ENCODE measurements at regions not wholly inside any gene's neighbourhood (a gene's known extent, or its start where the extent isn't known, plus 50 kb on each side); places are given as distances from the start of the nearest gene placed in this dataset.

DNA sequence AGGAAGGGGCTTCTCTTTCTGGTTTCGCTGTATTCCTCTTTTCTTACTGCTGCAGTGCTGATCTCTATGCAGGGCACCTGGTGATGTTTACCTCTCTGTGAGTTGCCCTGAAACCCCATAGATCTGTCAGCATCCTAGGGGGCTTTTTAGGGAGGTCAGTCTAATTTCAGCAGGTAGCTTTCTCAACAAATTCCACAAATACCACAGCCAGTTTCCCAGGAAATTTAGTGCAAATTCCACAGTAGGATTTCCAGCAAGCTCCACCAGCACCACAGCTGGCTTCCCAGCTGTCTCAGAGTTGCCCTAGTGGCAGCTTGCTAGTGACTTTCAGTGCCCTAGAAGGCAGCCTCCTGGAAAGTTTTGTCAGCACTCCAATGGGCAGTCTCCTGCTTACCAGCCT lies 379.1 kb upstream of the SMC2 start:
- Histone ChIP-seq H3K9me3 (ENCODE audit: control insufficient read depth in 1 of 2, insufficient read depth in 1 of 2, low read depth in 1 of 2, low read length in 2 of 2) (peaks cover 9 to 13% of the 10 kb centered on the region in 2 experiments; a peak in 2 of 4 replicates), H4K20me1 (ENCODE audit: insufficient read depth) (no peaks in the 10 kb centered on the region), H3K36me3 (ENCODE audit: control insufficient read depth in 1 of 2, insufficient read depth in 2 of 2, low read length in 2 of 2) (no peaks in the 10 kb centered on the region), H3K27me3 (ENCODE audit: insufficient read depth, low read length) (no peaks in the 10 kb centered on the region), H3K4me2 (ENCODE audit: low read length) (no peak overlapping the region), H3K9me2 (ENCODE audit: insufficient read depth) (no peaks in the 10 kb centered on the region), H3K9ac (ENCODE audit: low read length) (no peak overlapping the region), H2AFZ (ENCODE audit: low read depth, low read length, poor library complexity, severe bottlenecking) (no peak overlapping the region), H3K4me1 (ENCODE audit: control insufficient read depth in 1 of 2, insufficient read depth in 2 of 2, low read length in 2 of 2) (no peaks in the 10 kb centered on the region), H3K79me2 (ENCODE audit: insufficient read depth, low read length) (no peaks in the 10 kb centered on the region), H3K27ac (ENCODE audit: low read depth, low read length) (no peak overlapping the region), H3K4me3 (replicated peaks in 1 of 2; ENCODE audit: low read depth in 1 of 2, low read length in 2 of 2) (no peak overlapping the region)
- no TSS peak for BruUV-seq (replicated peaks)
- ChIA-PET RAD21 (ENCODE audit: low non-redundant PET in 1 of 2, low total read pairs in 2 of 2, uncharacterized antibody in 2 of 2, unreplicated experiment in 2 of 2) (no interaction called here), CTCF (no interaction called here), POLR2A (no interaction called here)
- DNase-seq (ENCODE audit: low read depth, low spot score) (no peak), ATAC-seq (no peak)
- intact Hi-C loops (cut with micrococcal nuclease), result no loop called here
- TF ChIP-seq JUND (IDR thresholded peaks at IDR 0.05) (no peak), RAD21 (IDR thresholded peaks at IDR 0.05; ENCODE audit: low read depth) (no peak), POLR2A (IDR thresholded peaks at IDR 0.05; ENCODE audit: borderline replicate concordance, extremely low read depth, insufficient read depth, insufficient read length) (no peak), POLR2AphosphoS5 (IDR thresholded peaks at IDR 0.05; ENCODE audit: low read depth, low read length) (no peak), ZNF274 (IDR thresholded peaks at IDR 0.05; ENCODE audit: low read depth, low read length) (no peak), YY1 (IDR thresholded peaks at IDR 0.05; ENCODE audit: extremely low read depth, insufficient replicate concordance, low read depth, low read length) (no peak)
- TF ChIP-seq, protein P1, sequence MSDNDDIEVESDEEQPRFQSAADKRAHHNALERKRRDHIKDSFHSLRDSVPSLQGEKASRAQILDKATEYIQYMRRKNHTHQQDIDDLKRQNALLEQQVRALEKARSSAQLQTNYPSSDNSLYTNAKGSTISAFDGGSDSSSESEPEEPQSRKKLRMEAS (IDR thresholded peaks at IDR 0.05), result no peak
- TF ChIP-seq, protein P2, sequence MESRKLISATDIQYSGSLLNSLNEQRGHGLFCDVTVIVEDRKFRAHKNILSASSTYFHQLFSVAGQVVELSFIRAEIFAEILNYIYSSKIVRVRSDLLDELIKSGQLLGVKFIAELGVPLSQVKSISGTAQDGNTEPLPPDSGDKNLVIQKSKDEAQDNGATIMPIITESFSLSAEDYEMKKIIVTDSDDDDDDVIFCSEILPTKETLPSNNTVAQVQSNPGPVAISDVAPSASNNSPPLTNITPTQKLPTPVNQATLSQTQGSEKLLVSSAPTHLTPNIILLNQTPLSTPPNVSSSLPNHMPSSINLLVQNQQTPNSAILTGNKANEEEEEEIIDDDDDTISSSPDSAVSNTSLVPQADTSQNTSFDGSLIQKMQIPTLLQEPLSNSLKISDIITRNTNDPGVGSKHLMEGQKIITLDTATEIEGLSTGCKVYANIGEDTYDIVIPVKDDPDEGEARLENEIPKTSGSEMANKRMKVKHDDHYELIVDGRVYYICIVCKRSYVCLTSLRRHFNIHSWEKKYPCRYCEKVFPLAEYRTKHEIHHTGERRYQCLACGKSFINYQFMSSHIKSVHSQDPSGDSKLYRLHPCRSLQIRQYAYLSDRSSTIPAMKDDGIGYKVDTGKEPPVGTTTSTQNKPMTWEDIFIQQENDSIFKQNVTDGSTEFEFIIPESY (IDR thresholded peaks at IDR 0.05; ENCODE audit: extremely low read depth, insufficient replicate concordance, low read length), result no peak
- TF ChIP-seq, protein P3, sequence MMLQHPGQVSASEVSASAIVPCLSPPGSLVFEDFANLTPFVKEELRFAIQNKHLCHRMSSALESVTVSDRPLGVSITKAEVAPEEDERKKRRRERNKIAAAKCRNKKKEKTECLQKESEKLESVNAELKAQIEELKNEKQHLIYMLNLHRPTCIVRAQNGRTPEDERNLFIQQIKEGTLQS (IDR thresholded peaks at IDR 0.05), result no peak
